HCT116 (cell line): ENCODE measurements at regions not wholly inside any gene's neighbourhood (a gene's known extent, or its start where the extent isn't known, plus 50 kb on each side); places are given as distances from the start of the nearest gene placed in this dataset.

Experiments
- ATAC-seq: fragments of 200-7000 bp; cut with Tn5 transposase; 2 replicates; pipeline ENCODE4 v1.9.1; 2020; ENCODE audit warnings: mild to moderate bottlenecking, moderate library complexity
- BruUV-seq: library from RNA; stranded (reverse); fragments of 400-500 nt; replicated peaks from 2 replicates; lab custom pipeline; 2021; lab: Mats Ljungman, UMichigan
- CTCF ChIA-PET: fragments of 300-600 bp; sonication (Branson Sonifier 250); formaldehyde crosslinking; loops from one replicate; lab custom pipeline; 2021; ENCODE audit warnings: antibody characterized with exemption; lab: Charles Lee
- POLR2A ChIA-PET: fragments of 300-600, 350-600 bp; sonication (Branson Sonifier 250); formaldehyde crosslinking; loops from one replicate; lab custom pipeline; 2021; ENCODE audit warnings: antibody characterized with exemption; lab: Charles Lee
- RAD21 ChIA-PET, 2 experiments: fragments of 300-600 bp; sonication (Branson Sonifier 250); formaldehyde crosslinking; loops; one replicate each; lab custom pipeline; 2023; ENCODE audit warnings: low total read pairs in 2 of 2; ENCODE audit not compliant: uncharacterized antibody in 2 of 2, unreplicated experiment in 2 of 2, low non-redundant PET in 1 of 2; lab: Charles Lee
- DNase-seq: peaks from one replicate; pipeline ENCODE4 v3.0.0-alpha.2; 2010; ENCODE audit warnings: low read depth, low spot score
- H2AFZ ChIP-seq: fragments of 200-600 bp; shearing (Covaris generic), sonication (generic); 2 replicates; pipeline ENCODE4 v1.6.1; 2017; ENCODE audit warnings: low read depth, mixed run types, mixed read lengths, antibody characterized with exemption, low read length; ENCODE audit not compliant: poor library complexity, severe bottlenecking
- H3K27ac ChIP-seq: 2 replicates; pipeline ENCODE4 v1.5.1; 2012; ENCODE audit warnings: low read depth, low read length
- H3K27me3 ChIP-seq: fragments of 200-600 bp; sonication (generic); 2 replicates; pipeline ENCODE4 v1.6.1; 2016; ENCODE audit warnings: mixed run types, low read length, mixed read lengths; ENCODE audit not compliant: insufficient read depth
- H3K36me3 ChIP-seq, 2 experiments: fragments of 200-500 bp in 1 of 2; fragments of 200-600 bp in 1 of 2; sonication (Bioruptor generic) in 1 of 2; sonication (generic) in 1 of 2; 2 replicates each; pipeline versions ENCODE4 v1.5.1 to v1.6.1; 2014 to 2016; ENCODE audit warnings: low read length in 2 of 2, inconsistent platforms in 1 of 2, mixed read lengths in 1 of 2, mixed run types in 1 of 2; ENCODE audit not compliant: insufficient read depth in 2 of 2, control insufficient read depth in 1 of 2
- H3K4me1 ChIP-seq, 2 experiments: fragments of 200-600 bp in 1 of 2; sonication (generic) in 1 of 2; 2 replicates each; pipeline versions ENCODE4 v1.5.1 to v1.6.1; 2012 to 2017; ENCODE audit warnings: low read length in 2 of 2, inconsistent platforms in 1 of 2, mild to moderate bottlenecking in 1 of 2, mixed read lengths in 1 of 2, mixed run types in 1 of 2, moderate library complexity in 1 of 2; ENCODE audit not compliant: insufficient read depth in 2 of 2, control insufficient read depth in 1 of 2
- H3K4me2 ChIP-seq: fragments of 200-600 bp; sonication (generic); 2 replicates; pipeline ENCODE4 v1.6.1; 2017; ENCODE audit warnings: mixed run types, low read length, mixed read lengths
- H3K4me3 ChIP-seq, 2 experiments: fragments of 200-600 bp in 1 of 2; sonication (generic) in 1 of 2; replicated peaks in 1 of 2; 2 replicates each; pipeline ENCODE4 v1.5.1; 2011 to 2016; ENCODE audit warnings: low read length in 2 of 2, control low read depth in 1 of 2, low read depth in 1 of 2, mild to moderate bottlenecking in 1 of 2, mixed read lengths in 1 of 2, mixed run types in 1 of 2
- H3K79me2 ChIP-seq: fragments of 200-600 bp; sonication (generic); 2 replicates; pipeline ENCODE4 v1.6.1; 2017; ENCODE audit warnings: mild to moderate bottlenecking, mixed run types, low read length, moderate library complexity, mixed read lengths; ENCODE audit not compliant: insufficient read depth
- H3K9ac ChIP-seq: fragments of 200-600 bp; sonication (generic); 2 replicates; pipeline ENCODE4 v1.6.1; 2016; ENCODE audit warnings: low read length, mixed read lengths
- H3K9me2 ChIP-seq: fragments of 200-600 bp; sonication (generic), shearing (Covaris generic); 2 replicates; pipeline ENCODE4 v1.6.1; 2017; ENCODE audit warnings: mixed run types, mild to moderate bottlenecking, moderate library complexity; ENCODE audit not compliant: insufficient read depth
- H3K9me3 ChIP-seq, 2 experiments: fragments of 200-500 bp in 1 of 2; fragments of 200-600 bp in 1 of 2; sonication (Bioruptor generic) in 1 of 2; sonication (generic) in 1 of 2; 2 replicates each; pipeline ENCODE4 v1.6.1; 2014 to 2017; ENCODE audit warnings: low read length in 2 of 2, mixed read lengths in 2 of 2, inconsistent platforms in 1 of 2, low read depth in 1 of 2, mild to moderate bottlenecking in 1 of 2, mixed run types in 1 of 2, moderate library complexity in 1 of 2; ENCODE audit not compliant: control insufficient read depth in 1 of 2, insufficient read depth in 1 of 2
- H4K20me1 ChIP-seq: fragments of 200-600 bp; sonication (generic), shearing (Covaris generic); 2 replicates; pipeline ENCODE4 v1.6.1; 2017; ENCODE audit warnings: mixed run types, mild to moderate bottlenecking, moderate library complexity; ENCODE audit not compliant: insufficient read depth
- ATF3 ChIP-seq: IDR thresholded peaks from 2 replicates; pipeline ENCODE4 v1.6.1; 2012
- CBX3 ChIP-seq: IDR thresholded peaks from 2 replicates; pipeline ENCODE4 v1.6.1; 2012; ENCODE audit warnings: low read depth
- CEBPB ChIP-seq: IDR thresholded peaks from 2 replicates; pipeline ENCODE4 v1.6.1; 2012; ENCODE audit warnings: low read depth
- CTCF ChIP-seq, 3 experiments: fragments of 200-600 bp in 1 of 3; sonication (generic) in 1 of 3; IDR thresholded peaks in 2 of 3; conservative IDR thresholded peaks in 1 of 3; 2 replicates each; pipeline ENCODE4 v1.5.1; 2012 to 2017; ENCODE audit warnings: low read depth in 2 of 3, low read length in 2 of 3, antibody characterized with exemption in 1 of 3, borderline replicate concordance in 1 of 3, control low read depth in 1 of 3, mild to moderate bottlenecking in 1 of 3, mixed read lengths in 1 of 3, mixed run types in 1 of 3, moderate library complexity in 1 of 3; ENCODE audit not compliant: insufficient read depth in 1 of 3
- EGR1 ChIP-seq: IDR thresholded peaks from 2 replicates; pipeline ENCODE4 v1.6.1; 2012; ENCODE audit warnings: low read depth
- ELF1 ChIP-seq: IDR thresholded peaks from 2 replicates; pipeline ENCODE4 v1.6.1; 2012; ENCODE audit warnings: low read depth, borderline replicate concordance
- EZH2 ChIP-seq: fragments of 200-600 bp; sonication (generic); IDR thresholded peaks from 2 replicates; pipeline ENCODE4 v1.6.1; 2017; ENCODE audit warnings: antibody characterized with exemption, mixed run types
- EZH2phosphoT487 ChIP-seq: fragments of 200-600 bp; IDR thresholded peaks from 2 replicates; pipeline ENCODE4 v1.6.1; 2018; ENCODE audit warnings: antibody characterized with exemption, borderline replicate concordance
- FOSL1 ChIP-seq: IDR thresholded peaks from 2 replicates; pipeline ENCODE4 v1.6.1; 2012; ENCODE audit warnings: low read depth
- JUND ChIP-seq: IDR thresholded peaks from 2 replicates; pipeline ENCODE4 v1.6.1; 2012
- MAX ChIP-seq: IDR thresholded peaks from 2 replicates; pipeline ENCODE4 v1.6.1; 2012
- POLR2A ChIP-seq: IDR thresholded peaks from 2 replicates; pipeline ENCODE4 v1.7.0; 2011; ENCODE audit warnings: borderline replicate concordance; ENCODE audit not compliant: insufficient read depth, insufficient read length; ENCODE audit errors: extremely low read depth
- POLR2AphosphoS5 ChIP-seq: IDR thresholded peaks from 2 replicates; pipeline ENCODE4 v1.6.1; 2011; ENCODE audit warnings: mild to moderate bottlenecking, low read depth, low read length, moderate library complexity
- SIN3A ChIP-seq: IDR thresholded peaks from 2 replicates; pipeline ENCODE4 v1.6.1; 2012; ENCODE audit warnings: low read depth
- SP1 ChIP-seq: IDR thresholded peaks from 2 replicates; pipeline ENCODE4 v1.6.1; 2012; ENCODE audit warnings: low read depth
- SRF ChIP-seq: IDR thresholded peaks from 2 replicates; pipeline ENCODE4 v1.6.1; 2012; ENCODE audit warnings: low read depth
- TCF7L2 ChIP-seq: IDR thresholded peaks from 2 replicates; pipeline ENCODE4 v1.7.0; 2011; ENCODE audit warnings: borderline replicate concordance, inconsistent platforms; ENCODE audit not compliant: insufficient read depth, insufficient read length; ENCODE audit errors: extremely low read depth
- ZBTB33 ChIP-seq: IDR thresholded peaks from 2 replicates; pipeline ENCODE4 v1.6.1; 2011; ENCODE audit warnings: mild to moderate bottlenecking, low read length, moderate library complexity; ENCODE audit not compliant: insufficient replicate concordance; ENCODE audit errors: extremely low read depth
- intact Hi-C: fragments of 100-400 bp; cut with micrococcal nuclease; formaldehyde crosslinking; loops from 2 replicates; pipeline ENCODE4 v1.10.0; 2022
- TF ChIP-seq, protein P1 (sequence below): IDR thresholded peaks from 2 replicates; pipeline ENCODE4 v1.6.1; 2012; ENCODE audit warnings: low read depth

GRCh38 chr1:83103341-83103740 lies 895.6 kb downstream of the TTLL7 start:
- no peaks in the 10 kb centered on the region for H3K9me3 ChIP-seq
- CTCF ChIA-PET, result no interaction called here
- no peak overlapping the region for H3K9ac ChIP-seq

More at GRCh38 chr1:83103341-83103740, 895.6 kb downstream of the TTLL7 start:
- no peak overlapping the region for H3K27ac ChIP-seq
- no peak overlapping the region for H3K4me3 ChIP-seq
- no peaks in the 10 kb centered on the region for H4K20me1 ChIP-seq
- H2AFZ ChIP-seq, result no peak overlapping the region
- ATAC-seq (no peak), DNase-seq (no peak)
- no peaks in the 10 kb centered on the region for H3K36me3 ChIP-seq
- H3K27me3 ChIP-seq, result no peaks in the 10 kb centered on the region
- ChIA-PET POLR2A (no interaction called here), RAD21 (no interaction called here)
- no peak for TF ChIP-seq POLR2A
- TF ChIP-seq ZBTB33, result no peak
- no peak for TF ChIP-seq MAX
- TF ChIP-seq CEBPB, result no peak
- no peak for TF ChIP-seq EZH2
- TF ChIP-seq FOSL1, result no peak
- no peak for TF ChIP-seq EGR1
- TF ChIP-seq SIN3A, result no peak
- TF ChIP-seq CTCF (IDR thresholded peaks at IDR 0.05 in 2 of 3, conservative IDR thresholded peaks at IDR 0.05 in 1 of 3; ENCODE audit: borderline replicate concordance in 1 of 3, insufficient read depth in 1 of 3, low read depth in 2 of 3, low read length in 2 of 3), result no peak
- no peak for TF ChIP-seq JUND
- TF ChIP-seq EZH2phosphoT487, result no peak
- TF ChIP-seq ELF1, result no peak
- TF ChIP-seq, protein P1, sequence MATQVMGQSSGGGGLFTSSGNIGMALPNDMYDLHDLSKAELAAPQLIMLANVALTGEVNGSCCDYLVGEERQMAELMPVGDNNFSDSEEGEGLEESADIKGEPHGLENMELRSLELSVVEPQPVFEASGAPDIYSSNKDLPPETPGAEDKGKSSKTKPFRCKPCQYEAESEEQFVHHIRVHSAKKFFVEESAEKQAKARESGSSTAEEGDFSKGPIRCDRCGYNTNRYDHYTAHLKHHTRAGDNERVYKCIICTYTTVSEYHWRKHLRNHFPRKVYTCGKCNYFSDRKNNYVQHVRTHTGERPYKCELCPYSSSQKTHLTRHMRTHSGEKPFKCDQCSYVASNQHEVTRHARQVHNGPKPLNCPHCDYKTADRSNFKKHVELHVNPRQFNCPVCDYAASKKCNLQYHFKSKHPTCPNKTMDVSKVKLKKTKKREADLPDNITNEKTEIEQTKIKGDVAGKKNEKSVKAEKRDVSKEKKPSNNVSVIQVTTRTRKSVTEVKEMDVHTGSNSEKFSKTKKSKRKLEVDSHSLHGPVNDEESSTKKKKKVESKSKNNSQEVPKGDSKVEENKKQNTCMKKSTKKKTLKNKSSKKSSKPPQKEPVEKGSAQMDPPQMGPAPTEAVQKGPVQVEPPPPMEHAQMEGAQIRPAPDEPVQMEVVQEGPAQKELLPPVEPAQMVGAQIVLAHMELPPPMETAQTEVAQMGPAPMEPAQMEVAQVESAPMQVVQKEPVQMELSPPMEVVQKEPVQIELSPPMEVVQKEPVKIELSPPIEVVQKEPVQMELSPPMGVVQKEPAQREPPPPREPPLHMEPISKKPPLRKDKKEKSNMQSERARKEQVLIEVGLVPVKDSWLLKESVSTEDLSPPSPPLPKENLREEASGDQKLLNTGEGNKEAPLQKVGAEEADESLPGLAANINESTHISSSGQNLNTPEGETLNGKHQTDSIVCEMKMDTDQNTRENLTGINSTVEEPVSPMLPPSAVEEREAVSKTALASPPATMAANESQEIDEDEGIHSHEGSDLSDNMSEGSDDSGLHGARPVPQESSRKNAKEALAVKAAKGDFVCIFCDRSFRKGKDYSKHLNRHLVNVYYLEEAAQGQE, result no peak
- no peak for TF ChIP-seq ATF3
- TF ChIP-seq CBX3, result no peak
- TF ChIP-seq SRF, result no peak
- TF ChIP-seq TCF7L2, result no peak
- TF ChIP-seq POLR2AphosphoS5, result no peak
- no peak for TF ChIP-seq SP1
- intact Hi-C loops, result no loop called here
- no TSS peak for BruUV-seq
- no peaks in the 10 kb centered on the region for H3K4me1 ChIP-seq
- no peak overlapping the region for H3K4me2 ChIP-seq
- no peaks in the 10 kb centered on the region for H3K9me2 ChIP-seq
- no peaks in the 10 kb centered on the region for H3K79me2 ChIP-seq
